Duodenal mucosa (tissue), 2 donors: ENCODE measurements at regions not wholly inside any gene's neighbourhood (a gene's known extent, or its start where the extent isn't known, plus 50 kb on each side); places are given as distances from the start of the nearest gene placed in this dataset.

Experiments
- H3K27ac ChIP-seq: one replicate; pipeline ENCODE4 v1.7.0; 2013; ENCODE audit warnings: low read depth, low read length
- H3K27me3 ChIP-seq, 2 donors: one replicate each; pipeline ENCODE4 v1.7.0; 2013; ENCODE audit warnings: low read length in 2 of 2, control low read depth in 1 of 2; ENCODE audit not compliant: insufficient read depth in 2 of 2, control insufficient read depth in 1 of 2
- H3K36me3 ChIP-seq, 2 donors: one replicate each; pipeline ENCODE4 v1.7.0; 2013; ENCODE audit warnings: low read length in 2 of 2, control low read depth in 1 of 2; ENCODE audit not compliant: insufficient read depth in 2 of 2, control insufficient read depth in 1 of 2
- H3K4me1 ChIP-seq, 2 donors: one replicate each; pipeline ENCODE4 v1.7.0; 2013; ENCODE audit warnings: low read length in 2 of 2, control low read depth in 1 of 2; ENCODE audit not compliant: insufficient read depth in 2 of 2, control insufficient read depth in 1 of 2
- H3K4me3 ChIP-seq, 2 donors: one replicate each; pipeline ENCODE4 v1.7.0; 2013; ENCODE audit warnings: low read length in 2 of 2, low read depth in 1 of 2
- H3K9ac ChIP-seq, 2 donors: one replicate each; pipeline ENCODE4 v1.7.0; 2013; ENCODE audit warnings: low read length in 2 of 2, low read depth in 1 of 2
- H3K9me3 ChIP-seq, 2 donors: one replicate each; pipeline ENCODE4 v1.7.0; 2013; ENCODE audit warnings: low read length in 2 of 2, control low read depth in 1 of 2; ENCODE audit not compliant: control insufficient read depth in 1 of 2

- peaks cover 5 to 7% of the 10 kb centered on the region in 2 donors for H3K9me3 ChIP-seq
- no peak overlapping the region for H3K27ac ChIP-seq
- no peaks in the 10 kb centered on the region for H3K27me3 ChIP-seq
- H3K36me3 ChIP-seq, result no peaks in the 10 kb centered on the region
- H3K4me1 ChIP-seq, result no peaks in the 10 kb centered on the region
- no peak overlapping the region for H3K9ac ChIP-seq
- no peak overlapping the region for H3K4me3 ChIP-seq
Observed at GRCh38 chr13:56906909-56907308, 233.8 kb upstream of the PRR20A start.

GRCh38 chr13:56907766-56908165 is 233.0 kb upstream of the PRR20A start:
- no peak overlapping the region for H3K27ac ChIP-seq
- no peaks in the 10 kb centered on the region for H3K4me1 ChIP-seq
- H3K27me3 ChIP-seq, result no peaks in the 10 kb centered on the region

GRCh38 chr13:56909896-56910600 is 230.7 kb upstream of the PRR20A start:
- Histone ChIP-seq H3K27me3 (no peaks in the 10 kb centered on the region), H3K27ac (no peak overlapping the region), H3K9me3 (peaks cover 5 to 6% of the 10 kb centered on the region in 2 donors), H3K4me3 (no peak overlapping the region), H3K36me3 (no peaks in the 10 kb centered on the region), H3K4me1 (no peaks in the 10 kb centered on the region), H3K9ac (no peak overlapping the region)

More at GRCh38 chr13:56907766-56908165, 233.0 kb upstream of the PRR20A start:
- H3K9me3 ChIP-seq, result peaks cover 5 to 6% of the 10 kb centered on the region in 2 donors
- H3K9ac ChIP-seq, result no peak overlapping the region
- no peaks in the 10 kb centered on the region for H3K36me3 ChIP-seq
- no peak overlapping the region for H3K4me3 ChIP-seq

GRCh38 chr13:56917966-56918365 is 222.8 kb upstream of the PRR20A start:
- Histone ChIP-seq H3K9ac (no peak overlapping the region), H3K27me3 (no peaks in the 10 kb centered on the region), H3K9me3 (peaks cover 3 to 5% of the 10 kb centered on the region in 2 donors), H3K4me1 (no peaks in the 10 kb centered on the region), H3K4me3 (no peak overlapping the region), H3K36me3 (no peaks in the 10 kb centered on the region), H3K27ac (no peak overlapping the region)

GRCh38 chr13:56923626-56924140 is 217.0 kb upstream of the PRR20A start:
- peaks cover 9 to 11% of the 10 kb centered on the region in 2 donors for H3K9me3 ChIP-seq
- H3K9ac ChIP-seq, result no peak overlapping the region
- H3K4me3 ChIP-seq, result no peak overlapping the region
- H3K27ac ChIP-seq, result no peak overlapping the region
- no peaks in the 10 kb centered on the region for H3K4me1 ChIP-seq
- H3K36me3 ChIP-seq, result no peaks in the 10 kb centered on the region
- H3K27me3 ChIP-seq, result no peaks in the 10 kb centered on the region

GRCh38 chr13:56924401-56924800 is 216.3 kb upstream of the PRR20A start:
- H3K4me1 ChIP-seq, result no peaks in the 10 kb centered on the region
- no peak overlapping the region for H3K9ac ChIP-seq
- H3K27ac ChIP-seq, result no peak overlapping the region
- H3K36me3 ChIP-seq, result no peaks in the 10 kb centered on the region
- H3K27me3 ChIP-seq, result no peaks in the 10 kb centered on the region
- peaks cover 12 to 13% of the 10 kb centered on the region in 2 donors for H3K9me3 ChIP-seq
- H3K4me3 ChIP-seq, result no peak overlapping the region

GRCh38 chr13:56932104-56932503 is 208.6 kb upstream of the PRR20A start:
- no peak overlapping the region for H3K27ac ChIP-seq
- H3K4me3 ChIP-seq, result no peak overlapping the region
- H3K27me3 ChIP-seq, result no peaks in the 10 kb centered on the region
- H3K9me3 ChIP-seq, result peaks cover 8 to 18% of the 10 kb centered on the region in 2 donors
- H3K9ac ChIP-seq, result no peak overlapping the region
- H3K4me1 ChIP-seq, result no peaks in the 10 kb centered on the region
- no peaks in the 10 kb centered on the region for H3K36me3 ChIP-seq

GRCh38 chr13:56953965-56954364 is 186.8 kb upstream of the PRR20A start:
- H3K9me3 ChIP-seq, result peaks cover 0 to 2% of the 10 kb centered on the region in 2 donors
- H3K4me1 ChIP-seq, result no peaks in the 10 kb centered on the region
- no peaks in the 10 kb centered on the region for H3K27me3 ChIP-seq
- no peak overlapping the region for H3K27ac ChIP-seq
- H3K36me3 ChIP-seq, result no peaks in the 10 kb centered on the region
- no peak overlapping the region for H3K4me3 ChIP-seq
- H3K9ac ChIP-seq, result no peak overlapping the region

- Histone ChIP-seq H3K9ac (no peak overlapping the region), H3K27me3 (no peaks in the 10 kb centered on the region), H3K4me1 (no peaks in the 10 kb centered on the region), H3K4me3 (no peak overlapping the region), H3K27ac (no peak overlapping the region), H3K9me3 (peaks cover 11 to 15% of the 10 kb centered on the region in 2 donors), H3K36me3 (no peaks in the 10 kb centered on the region)
Observed at GRCh38 chr13:56975647-56976046, 165.1 kb upstream of the PRR20A start.

- no peak overlapping the region for H3K4me3 ChIP-seq
- H3K36me3 ChIP-seq, result no peaks in the 10 kb centered on the region
- H3K9ac ChIP-seq, result no peak overlapping the region
- H3K27me3 ChIP-seq, result no peaks in the 10 kb centered on the region
- H3K4me1 ChIP-seq, result no peaks in the 10 kb centered on the region
- no peaks in the 10 kb centered on the region for H3K9me3 ChIP-seq
- no peak overlapping the region for H3K27ac ChIP-seq
Observed at GRCh38 chr13:56980856-56981255, 159.9 kb upstream of the PRR20A start.
